ENCODE measurements at regions not wholly inside any gene's neighbourhood (a gene's known extent, or its start where the extent isn't known, plus 50 kb on each side); places are given as distances from the start of the nearest gene placed in this dataset.

DNA sequence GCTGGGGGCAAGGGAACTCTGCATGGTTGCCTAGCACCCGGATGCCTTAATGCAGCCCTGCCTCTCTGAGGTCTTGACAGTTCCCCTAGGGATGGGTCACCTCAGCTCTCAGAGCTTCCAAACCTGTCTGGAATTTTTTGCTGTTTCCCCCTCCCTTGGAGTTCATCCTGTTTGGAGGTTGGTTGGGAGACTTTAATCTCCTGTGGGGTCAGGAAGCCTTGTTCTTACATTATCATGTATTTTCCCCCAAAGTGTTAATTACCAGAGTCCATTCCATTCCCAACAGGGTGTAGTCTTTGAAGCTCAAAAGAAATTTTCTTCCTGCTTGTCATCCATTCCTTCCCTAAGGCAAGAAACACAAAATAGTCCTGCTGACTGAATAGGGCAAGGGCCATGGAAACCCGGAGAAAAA, 150.3 kb upstream of the SPRY4 start:
- ChIA-PET POLR2A (no interaction called here), CTCF (ENCODE audit: low intra/inter-chr PET ratio, low total read pairs) (no interaction called here)
- H3K4me2 ChIP-seq (ENCODE audit: low read depth, low read length) = no peak overlapping the region
- no TSS peak for BruUV-seq (replicated peaks)
- peaks cover 9% of the 10 kb centered on the region for H3K9me3 ChIP-seq (ENCODE audit: low read length)
- intact Hi-C loops (cut with micrococcal nuclease; ENCODE audit: unreplicated experiment) = no loop called here
- FAIRE-seq = no peak
- WGBS (ENCODE audit: low lambda C conversion rate) = 73% methylated on average over 2 of the region's 2 CpGs
- peaks cover 0 to 1% of the 10 kb centered on the region in 2 experiments; a peak in 1 of 5 replicates for H3K36me3 ChIP-seq (replicated peaks in 1 of 2; ENCODE audit: control insufficient read depth in 1 of 2, insufficient read depth in 2 of 2, low read length in 2 of 2)
- in situ Hi-C loops (cut with HindIII; ENCODE audit: extremely low pct_ligation_motif_present, low pct_unique_long_range_greater_than_20kb) = no loop called here
- H3K27ac ChIP-seq (ENCODE audit: extremely low read length, insufficient read depth, low read length) = no peak overlapping the region
- no peak for DNase-seq (ENCODE audit: low spot score)
- H4K20me1 ChIP-seq (ENCODE audit: insufficient read depth, low read length) = no peaks in the 10 kb centered on the region
- peaks cover 18% of the 10 kb centered on the region for H3K4me1 ChIP-seq (ENCODE audit: insufficient read depth, low read length)
- no peaks in the 10 kb centered on the region for H3K79me2 ChIP-seq (ENCODE audit: insufficient read depth, low read length)
- H3K9ac ChIP-seq (ENCODE audit: insufficient read depth, low read depth, low read length) = no peak overlapping the region
- H3K27me3 ChIP-seq (ENCODE audit: control insufficient read depth in 1 of 2, insufficient read depth in 2 of 2, low read length in 2 of 2) = no peaks in the 10 kb centered on the region
- TF ChIP-seq ZKSCAN5 (CRISPR knock-in tag; IDR thresholded peaks at IDR 0.05) (no peak), NFYB (CRISPR knock-in tag; IDR thresholded peaks at IDR 0.05) (no peak), RFXANK (CRISPR knock-in tag; IDR thresholded peaks at IDR 0.05) (no peak), KLF16 (CRISPR knock-in tag; IDR thresholded peaks at IDR 0.05) (no peak), KLF9 (CRISPR knock-in tag; IDR thresholded peaks at IDR 0.05; ENCODE audit: low read depth) (no peak), ZNF674 (CRISPR knock-in tag; IDR thresholded peaks at IDR 0.05; ENCODE audit: low read depth) (no peak), ZNF343 (CRISPR knock-in tag; IDR thresholded peaks at IDR 0.05) (no peak), NFIC (IDR thresholded peaks at IDR 0.05; ENCODE audit: low read length) (no peak), ELF3 (CRISPR knock-in tag; IDR thresholded peaks at IDR 0.05) (no peak)
- TF ChIP-seq, protein P1, sequence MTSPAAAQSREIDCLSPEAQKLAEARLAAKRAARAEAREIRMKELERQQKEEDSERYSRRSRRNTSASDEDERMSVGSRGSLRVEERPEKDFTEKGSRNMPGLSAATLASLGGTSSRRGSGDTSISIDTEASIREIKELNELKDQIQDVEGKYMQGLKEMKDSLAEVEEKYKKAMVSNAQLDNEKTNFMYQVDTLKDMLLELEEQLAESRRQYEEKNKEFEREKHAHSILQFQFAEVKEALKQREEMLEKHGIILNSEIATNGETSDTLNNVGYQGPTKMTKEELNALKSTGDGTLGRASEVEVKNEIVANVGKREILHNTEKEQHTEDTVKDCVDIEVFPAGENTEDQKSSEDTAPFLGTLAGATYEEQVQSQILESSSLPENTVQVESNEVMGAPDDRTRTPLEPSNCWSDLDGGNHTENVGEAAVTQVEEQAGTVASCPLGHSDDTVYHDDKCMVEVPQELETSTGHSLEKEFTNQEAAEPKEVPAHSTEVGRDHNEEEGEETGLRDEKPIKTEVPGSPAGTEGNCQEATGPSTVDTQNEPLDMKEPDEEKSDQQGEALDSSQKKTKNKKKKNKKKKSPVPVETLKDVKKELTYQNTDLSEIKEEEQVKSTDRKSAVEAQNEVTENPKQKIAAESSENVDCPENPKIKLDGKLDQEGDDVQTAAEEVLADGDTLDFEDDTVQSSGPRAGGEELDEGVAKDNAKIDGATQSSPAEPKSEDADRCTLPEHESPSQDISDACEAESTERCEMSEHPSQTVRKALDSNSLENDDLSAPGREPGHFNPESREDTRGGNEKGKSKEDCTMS (CRISPR knock-in tag; conservative IDR thresholded peaks at IDR 0.05) = no peak
- TF ChIP-seq, protein P2, sequence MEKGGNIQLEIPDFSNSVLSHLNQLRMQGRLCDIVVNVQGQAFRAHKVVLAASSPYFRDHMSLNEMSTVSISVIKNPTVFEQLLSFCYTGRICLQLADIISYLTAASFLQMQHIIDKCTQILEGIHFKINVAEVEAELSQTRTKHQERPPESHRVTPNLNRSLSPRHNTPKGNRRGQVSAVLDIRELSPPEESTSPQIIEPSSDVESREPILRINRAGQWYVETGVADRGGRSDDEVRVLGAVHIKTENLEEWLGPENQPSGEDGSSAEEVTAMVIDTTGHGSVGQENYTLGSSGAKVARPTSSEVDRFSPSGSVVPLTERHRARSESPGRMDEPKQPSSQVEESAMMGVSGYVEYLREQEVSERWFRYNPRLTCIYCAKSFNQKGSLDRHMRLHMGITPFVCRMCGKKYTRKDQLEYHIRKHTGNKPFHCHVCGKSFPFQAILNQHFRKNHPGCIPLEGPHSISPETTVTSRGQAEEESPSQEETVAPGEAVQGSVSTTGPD (CRISPR knock-in tag; IDR thresholded peaks at IDR 0.05) = no peak
- TF ChIP-seq, protein P3, sequence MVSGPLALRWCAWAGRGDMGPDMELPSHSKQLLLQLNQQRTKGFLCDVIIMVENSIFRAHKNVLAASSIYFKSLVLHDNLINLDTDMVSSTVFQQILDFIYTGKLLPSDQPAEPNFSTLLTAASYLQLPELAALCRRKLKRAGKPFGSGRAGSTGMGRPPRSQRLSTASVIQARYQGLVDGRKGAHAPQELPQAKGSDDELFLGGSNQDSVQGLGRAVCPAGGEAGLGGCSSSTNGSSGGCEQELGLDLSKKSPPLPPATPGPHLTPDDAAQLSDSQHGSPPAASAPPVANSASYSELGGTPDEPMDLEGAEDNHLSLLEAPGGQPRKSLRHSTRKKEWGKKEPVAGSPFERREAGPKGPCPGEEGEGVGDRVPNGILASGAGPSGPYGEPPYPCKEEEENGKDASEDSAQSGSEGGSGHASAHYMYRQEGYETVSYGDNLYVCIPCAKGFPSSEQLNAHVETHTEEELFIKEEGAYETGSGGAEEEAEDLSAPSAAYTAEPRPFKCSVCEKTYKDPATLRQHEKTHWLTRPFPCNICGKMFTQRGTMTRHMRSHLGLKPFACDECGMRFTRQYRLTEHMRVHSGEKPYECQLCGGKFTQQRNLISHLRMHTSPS (CRISPR knock-in tag; IDR thresholded peaks at IDR 0.05; ENCODE audit: low read depth) = no peak
- TF ChIP-seq, protein P4, sequence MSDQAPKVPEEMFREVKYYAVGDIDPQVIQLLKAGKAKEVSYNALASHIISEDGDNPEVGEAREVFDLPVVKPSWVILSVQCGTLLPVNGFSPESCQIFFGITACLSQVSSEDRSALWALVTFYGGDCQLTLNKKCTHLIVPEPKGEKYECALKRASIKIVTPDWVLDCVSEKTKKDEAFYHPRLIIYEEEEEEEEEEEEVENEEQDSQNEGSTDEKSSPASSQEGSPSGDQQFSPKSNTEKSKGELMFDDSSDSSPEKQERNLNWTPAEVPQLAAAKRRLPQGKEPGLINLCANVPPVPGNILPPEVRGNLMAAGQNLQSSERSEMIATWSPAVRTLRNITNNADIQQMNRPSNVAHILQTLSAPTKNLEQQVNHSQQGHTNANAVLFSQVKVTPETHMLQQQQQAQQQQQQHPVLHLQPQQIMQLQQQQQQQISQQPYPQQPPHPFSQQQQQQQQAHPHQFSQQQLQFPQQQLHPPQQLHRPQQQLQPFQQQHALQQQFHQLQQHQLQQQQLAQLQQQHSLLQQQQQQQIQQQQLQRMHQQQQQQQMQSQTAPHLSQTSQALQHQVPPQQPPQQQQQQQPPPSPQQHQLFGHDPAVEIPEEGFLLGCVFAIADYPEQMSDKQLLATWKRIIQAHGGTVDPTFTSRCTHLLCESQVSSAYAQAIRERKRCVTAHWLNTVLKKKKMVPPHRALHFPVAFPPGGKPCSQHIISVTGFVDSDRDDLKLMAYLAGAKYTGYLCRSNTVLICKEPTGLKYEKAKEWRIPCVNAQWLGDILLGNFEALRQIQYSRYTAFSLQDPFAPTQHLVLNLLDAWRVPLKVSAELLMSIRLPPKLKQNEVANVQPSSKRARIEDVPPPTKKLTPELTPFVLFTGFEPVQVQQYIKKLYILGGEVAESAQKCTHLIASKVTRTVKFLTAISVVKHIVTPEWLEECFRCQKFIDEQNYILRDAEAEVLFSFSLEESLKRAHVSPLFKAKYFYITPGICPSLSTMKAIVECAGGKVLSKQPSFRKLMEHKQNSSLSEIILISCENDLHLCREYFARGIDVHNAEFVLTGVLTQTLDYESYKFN (CRISPR knock-in tag; conservative IDR thresholded peaks at IDR 0.05) = no peak
- no peak for ATAC-seq
- H3K4me3 ChIP-seq (replicated peaks in 1 of 3; ENCODE audit: insufficient read depth in 1 of 3, low read depth in 2 of 3, low read length in 3 of 3) = no peak overlapping the region
- H2AFZ ChIP-seq (ENCODE audit: low read length) = no peak overlapping the region
